K562 (cell line): ENCODE measurements at regions not wholly inside any gene's neighbourhood (a gene's known extent, or its start where the extent isn't known, plus 50 kb on each side); places are given as distances from the start of the nearest gene placed in this dataset.

Experiments
- ATAC-seq: fragments of 200-7000 bp; cut with Tn5 transposase; 3 replicates; pipeline ENCODE4 v1.9.1; 2020; ENCODE audit warnings: moderate library complexity
- BruUV-seq: library from RNA; stranded (reverse); fragments of 400-500 nt; replicated peaks from 2 replicates; lab custom pipeline; 2021; lab: Mats Ljungman, UMichigan
- CTCF ChIA-PET: fragments of 300-600 bp; formaldehyde crosslinking; extraction: SDS; loops from one replicate; lab custom pipeline; 2021; ENCODE audit warnings: low intra/inter-chr PET ratio; lab: Yijun Ruan, JAX
- POLR2A ChIA-PET: fragments of 300-600, 350-650 bp; sonication (Branson Sonifier 250); formaldehyde crosslinking; extraction: SDS; loops from one replicate; lab custom pipeline; 2021; ENCODE audit warnings: antibody characterized with exemption, inconsistent platforms; lab: Yijun Ruan, JAX
- DNase-seq, 4 experiments: peaks; one replicate each; pipeline versions ENCODE4 v3.0.0 to v3.0.0-alpha.2; 2011 to 2018; ENCODE audit warnings: low spot score in 3 of 4, mixed read lengths in 3 of 4; ENCODE audit errors: extremely low read depth in 1 of 4
- FAIRE-seq: peaks from 2 replicates; lab custom pipeline; 2011; peaks lifted over from hg19 to GRCh38; lab: Jason Lieb, UNC
- H2AFZ ChIP-seq: 2 replicates; pipeline ENCODE4 v1.6.0; 2011; ENCODE audit warnings: low read depth, low read length, control low read depth, inconsistent platforms
- H3K27ac ChIP-seq: fragments of 200-600 bp; 3 replicates; pipeline ENCODE4 v1.8.0; 2011; ENCODE audit warnings: low read depth, mild to moderate bottlenecking, control low read depth, inconsistent platforms, low read length, moderate library complexity, mixed read lengths; ENCODE audit errors: extremely low read depth
- H3K27me3 ChIP-seq, 2 experiments: fragments of 300-600 bp in 1 of 2; 2 replicates in 1 of 2; 3 replicates in 1 of 2; pipeline versions ENCODE4 v1.6.0 to v1.8.0; 2011; ENCODE audit warnings: inconsistent platforms in 2 of 2, low read length in 2 of 2, mild to moderate bottlenecking in 1 of 2, mixed read lengths in 1 of 2, moderate library complexity in 1 of 2; ENCODE audit not compliant: control insufficient read depth in 2 of 2, insufficient read depth in 2 of 2
- H3K36me3 ChIP-seq: fragments of 300-600 bp; 3 replicates; pipeline ENCODE4 v1.8.0; 2011; ENCODE audit warnings: mild to moderate bottlenecking, low read length, inconsistent platforms; ENCODE audit not compliant: control insufficient read depth, insufficient read depth
- H3K4me1 ChIP-seq, 2 experiments: fragments of 200-600 bp in 1 of 2; replicated peaks in 1 of 2; 2 replicates in 1 of 2; 3 replicates in 1 of 2; pipeline versions ENCODE4 v1.5.1 to v1.8.0; 2011; ENCODE audit warnings: inconsistent platforms in 2 of 2, low read length in 2 of 2, mild to moderate bottlenecking in 1 of 2, mixed read lengths in 1 of 2, moderate library complexity in 1 of 2; ENCODE audit not compliant: control insufficient read depth in 2 of 2, insufficient read depth in 2 of 2
- H3K4me2 ChIP-seq: 2 replicates; pipeline ENCODE4 v1.6.1; 2011; ENCODE audit warnings: low read length, control low read depth, inconsistent platforms, mixed read lengths; ENCODE audit not compliant: insufficient read depth
- H3K4me3 ChIP-seq: fragments of 200-600 bp; sonication (generic), shearing (Covaris generic); 2 replicates; pipeline ENCODE4 v1.5.1; 2016; ENCODE audit warnings: control low read depth, inconsistent platforms
- H3K79me2 ChIP-seq: fragments of 200-600 bp; 3 replicates; pipeline ENCODE4 v1.8.0; 2011; ENCODE audit warnings: low read length, inconsistent platforms; ENCODE audit not compliant: control insufficient read depth, insufficient read depth
- H3K9ac ChIP-seq, 2 experiments: 2 replicates each; pipeline versions ENCODE4 v1.6.0 to v1.6.1; 2011; ENCODE audit warnings: low read depth in 2 of 2, low read length in 2 of 2, control low read depth in 1 of 2, inconsistent platforms in 1 of 2, mild to moderate bottlenecking in 1 of 2, mixed read lengths in 1 of 2; ENCODE audit not compliant: insufficient read depth in 1 of 2
- H3K9me1 ChIP-seq: one replicate; pipeline ENCODE4 v1.6.0; 2011; ENCODE audit warnings: inconsistent platforms, mild to moderate bottlenecking, low read length, moderate library complexity; ENCODE audit not compliant: control insufficient read depth, insufficient read depth
- H3K9me3 ChIP-seq: replicated peaks from 2 replicates; pipeline ENCODE4 v1.5.1; 2011; ENCODE audit warnings: low read depth, low read length, inconsistent platforms; ENCODE audit not compliant: control insufficient read depth, insufficient read depth
- H4K20me1 ChIP-seq: replicated peaks from 2 replicates; pipeline ENCODE4 v1.6.1; 2011; ENCODE audit warnings: low read length, inconsistent platforms, mixed read lengths; ENCODE audit not compliant: control insufficient read depth, insufficient read depth
- ELF2 ChIP-seq: fragments of 250-450 bp; sonication (Bioruptor Pico); IDR thresholded peaks from 2 replicates; pipeline ENCODE4 v1.5.0; 2021; ENCODE audit warnings: mild to moderate bottlenecking
- GTF2F1 ChIP-seq: IDR thresholded peaks from 2 replicates; pipeline ENCODE4 v1.6.1; 2011; ENCODE audit warnings: low read depth, low read length, improper control_type of control experiment
- HDAC3 ChIP-seq: fragments of 450-650 bp; IDR thresholded peaks from 2 replicates; pipeline ENCODE4 v1.6.1; 2018; ENCODE audit warnings: borderline replicate concordance, mild to moderate bottlenecking, moderate library complexity; ENCODE audit not compliant: partially characterized antibody
- THRB ChIP-seq: fragments of 450-650 bp; formaldehyde crosslinking; conservative IDR thresholded peaks from 2 replicates; pipeline ENCODE4 v1.4.0; 2022; ENCODE audit warnings: mild to moderate bottlenecking, missing genetic modification characterization
- ZNF764 ChIP-seq: fragments of 250-450 bp; sonication (Bioruptor Pico); IDR thresholded peaks from 2 replicates; pipeline ENCODE4 v1.4.0; 2020; ENCODE audit warnings: low read depth, mild to moderate bottlenecking, moderate library complexity
- WGBS: fragments of 100-300 bp; shearing (Covaris generic); methylation state at CpG from one replicate; pipeline ENCODE4 v1.1.6; 2016; ENCODE audit warnings: low coverage, mixed read lengths; ENCODE audit not compliant: insufficient coverage; ENCODE audit errors: missing lambda C conversion rate; 5-methylcytosine and 5-hydroxymethylcytosine counted together
- in situ Hi-C: fragments of 300-500 bp; cut with MboI; formaldehyde crosslinking; loops from 4 replicates; pipeline ENCODE4 v1.15.0; 2018; ENCODE audit warnings: inconsistent platforms, mixed read lengths
- intact Hi-C: fragments of 100-400 bp; cut with micrococcal nuclease; formaldehyde crosslinking; loops from 2 replicates; pipeline ENCODE4 v1.14.2; 2022

- TF ChIP-seq THRB (CRISPR knock-in tag), result no peak
Observed at GRCh38 chr15:46383978-46384377, 749.1 kb downstream of the SQOR start (continued).

GRCh38 chr15:46386356-46386755 is 751.5 kb downstream of the SQOR start:
- BruUV-seq, result no TSS peak
- CTCF ChIA-PET, result no interaction called here
- H2AFZ ChIP-seq, result no peak overlapping the region
- no peak overlapping the region for H3K27ac ChIP-seq
- H3K9ac ChIP-seq, result no peak overlapping the region
- TF ChIP-seq ELF2 (CRISPR knock-in tag) (no peak), HDAC3 (no peak), ZNF764 (CRISPR knock-in tag) (no peak), GTF2F1 (no peak)
- H3K9me1 ChIP-seq, result no peaks in the 10 kb centered on the region
- in situ Hi-C loops (no loop called here), intact Hi-C loops (no loop called here)
- no peak for FAIRE-seq
- H3K4me1 ChIP-seq, result no peaks in the 10 kb centered on the region
- no peaks in the 10 kb centered on the region for H3K27me3 ChIP-seq
- no peaks in the 10 kb centered on the region for H4K20me1 ChIP-seq
- H3K79me2 ChIP-seq, result no peaks in the 10 kb centered on the region
- H3K4me3 ChIP-seq, result no peak overlapping the region
- no peak for ATAC-seq
- POLR2A ChIA-PET, result no interaction called here
- no peaks in the 10 kb centered on the region for H3K36me3 ChIP-seq
- H3K9me3 ChIP-seq, result 0 out of 2 replicates have a peak, but pooled peaks cover 4% of the 10 kb centered on the region
- no peak for DNase-seq
- no peak overlapping the region for H3K4me2 ChIP-seq
- WGBS, result 0% methylated on average over 1 of the region's 1 CpG
